HCT116 (cell line): ENCODE measurements at regions not wholly inside any gene's neighbourhood (a gene's known extent, or its start where the extent isn't known, plus 50 kb on each side); places are given as distances from the start of the nearest gene placed in this dataset.

Source experiments
- ATAC-seq: fragments of 200-7000 bp; cut with Tn5 transposase; 2 replicates; pipeline ENCODE4 v1.9.1; 2020; ENCODE audit warnings: mild to moderate bottlenecking, moderate library complexity
- BruUV-seq: library from RNA; stranded (reverse); fragments of 400-500 nt; replicated peaks from 2 replicates; lab custom pipeline; 2021; lab: Mats Ljungman, UMichigan
- CTCF ChIA-PET: fragments of 300-600 bp; sonication (Branson Sonifier 250); formaldehyde crosslinking; loops from one replicate; lab custom pipeline; 2021; ENCODE audit warnings: antibody characterized with exemption; lab: Charles Lee
- POLR2A ChIA-PET: fragments of 300-600, 350-600 bp; sonication (Branson Sonifier 250); formaldehyde crosslinking; loops from one replicate; lab custom pipeline; 2021; ENCODE audit warnings: antibody characterized with exemption; lab: Charles Lee
- RAD21 ChIA-PET, 2 experiments: fragments of 300-600 bp; sonication (Branson Sonifier 250); formaldehyde crosslinking; loops; one replicate each; lab custom pipeline; 2023; ENCODE audit warnings: low total read pairs in 2 of 2; ENCODE audit not compliant: uncharacterized antibody in 2 of 2, unreplicated experiment in 2 of 2, low non-redundant PET in 1 of 2; lab: Charles Lee
- DNase-seq: peaks from one replicate; pipeline ENCODE4 v3.0.0-alpha.2; 2010; ENCODE audit warnings: low read depth, low spot score
- H2AFZ ChIP-seq: fragments of 200-600 bp; shearing (Covaris generic), sonication (generic); 2 replicates; pipeline ENCODE4 v1.6.1; 2017; ENCODE audit warnings: low read depth, mixed run types, mixed read lengths, antibody characterized with exemption, low read length; ENCODE audit not compliant: poor library complexity, severe bottlenecking
- H3K27ac ChIP-seq: 2 replicates; pipeline ENCODE4 v1.5.1; 2012; ENCODE audit warnings: low read depth, low read length
- H3K27me3 ChIP-seq: fragments of 200-600 bp; sonication (generic); 2 replicates; pipeline ENCODE4 v1.6.1; 2016; ENCODE audit warnings: mixed run types, low read length, mixed read lengths; ENCODE audit not compliant: insufficient read depth
- H3K36me3 ChIP-seq, 2 experiments: fragments of 200-500 bp in 1 of 2; fragments of 200-600 bp in 1 of 2; sonication (Bioruptor generic) in 1 of 2; sonication (generic) in 1 of 2; 2 replicates each; pipeline versions ENCODE4 v1.5.1 to v1.6.1; 2014 to 2016; ENCODE audit warnings: low read length in 2 of 2, inconsistent platforms in 1 of 2, mixed read lengths in 1 of 2, mixed run types in 1 of 2; ENCODE audit not compliant: insufficient read depth in 2 of 2, control insufficient read depth in 1 of 2
- H3K4me1 ChIP-seq, 2 experiments: fragments of 200-600 bp in 1 of 2; sonication (generic) in 1 of 2; 2 replicates each; pipeline versions ENCODE4 v1.5.1 to v1.6.1; 2012 to 2017; ENCODE audit warnings: low read length in 2 of 2, inconsistent platforms in 1 of 2, mild to moderate bottlenecking in 1 of 2, mixed read lengths in 1 of 2, mixed run types in 1 of 2, moderate library complexity in 1 of 2; ENCODE audit not compliant: insufficient read depth in 2 of 2, control insufficient read depth in 1 of 2
- H3K4me2 ChIP-seq: fragments of 200-600 bp; sonication (generic); 2 replicates; pipeline ENCODE4 v1.6.1; 2017; ENCODE audit warnings: mixed run types, low read length, mixed read lengths
- H3K4me3 ChIP-seq, 2 experiments: fragments of 200-600 bp in 1 of 2; sonication (generic) in 1 of 2; replicated peaks in 1 of 2; 2 replicates each; pipeline ENCODE4 v1.5.1; 2011 to 2016; ENCODE audit warnings: low read length in 2 of 2, control low read depth in 1 of 2, low read depth in 1 of 2, mild to moderate bottlenecking in 1 of 2, mixed read lengths in 1 of 2, mixed run types in 1 of 2
- H3K79me2 ChIP-seq: fragments of 200-600 bp; sonication (generic); 2 replicates; pipeline ENCODE4 v1.6.1; 2017; ENCODE audit warnings: mild to moderate bottlenecking, mixed run types, low read length, moderate library complexity, mixed read lengths; ENCODE audit not compliant: insufficient read depth
- H3K9ac ChIP-seq: fragments of 200-600 bp; sonication (generic); 2 replicates; pipeline ENCODE4 v1.6.1; 2016; ENCODE audit warnings: low read length, mixed read lengths
- H3K9me2 ChIP-seq: fragments of 200-600 bp; sonication (generic), shearing (Covaris generic); 2 replicates; pipeline ENCODE4 v1.6.1; 2017; ENCODE audit warnings: mixed run types, mild to moderate bottlenecking, moderate library complexity; ENCODE audit not compliant: insufficient read depth
- H3K9me3 ChIP-seq, 2 experiments: fragments of 200-500 bp in 1 of 2; fragments of 200-600 bp in 1 of 2; sonication (Bioruptor generic) in 1 of 2; sonication (generic) in 1 of 2; 2 replicates each; pipeline ENCODE4 v1.6.1; 2014 to 2017; ENCODE audit warnings: low read length in 2 of 2, mixed read lengths in 2 of 2, inconsistent platforms in 1 of 2, low read depth in 1 of 2, mild to moderate bottlenecking in 1 of 2, mixed run types in 1 of 2, moderate library complexity in 1 of 2; ENCODE audit not compliant: control insufficient read depth in 1 of 2, insufficient read depth in 1 of 2
- H4K20me1 ChIP-seq: fragments of 200-600 bp; sonication (generic), shearing (Covaris generic); 2 replicates; pipeline ENCODE4 v1.6.1; 2017; ENCODE audit warnings: mixed run types, mild to moderate bottlenecking, moderate library complexity; ENCODE audit not compliant: insufficient read depth
- CBX3 ChIP-seq: IDR thresholded peaks from 2 replicates; pipeline ENCODE4 v1.6.1; 2012; ENCODE audit warnings: low read depth
- CEBPB ChIP-seq: IDR thresholded peaks from 2 replicates; pipeline ENCODE4 v1.6.1; 2012; ENCODE audit warnings: low read depth
- EGR1 ChIP-seq: IDR thresholded peaks from 2 replicates; pipeline ENCODE4 v1.6.1; 2012; ENCODE audit warnings: low read depth
- POLR2A ChIP-seq: IDR thresholded peaks from 2 replicates; pipeline ENCODE4 v1.7.0; 2011; ENCODE audit warnings: borderline replicate concordance; ENCODE audit not compliant: insufficient read depth, insufficient read length; ENCODE audit errors: extremely low read depth
- RAD21 ChIP-seq: IDR thresholded peaks from 2 replicates; pipeline ENCODE4 v1.6.1; 2012; ENCODE audit warnings: low read depth, mild to moderate bottlenecking
- SP1 ChIP-seq: IDR thresholded peaks from 2 replicates; pipeline ENCODE4 v1.6.1; 2012; ENCODE audit warnings: low read depth
- YY1 ChIP-seq: IDR thresholded peaks from 2 replicates; pipeline ENCODE4 v1.6.1; 2011; ENCODE audit warnings: low read length, low read depth, moderate library complexity, mild to moderate bottlenecking; ENCODE audit not compliant: insufficient replicate concordance; ENCODE audit errors: extremely low read depth
- ZNF274 ChIP-seq: fragments of 200-500 bp; sonication (Bioruptor generic); IDR thresholded peaks from 2 replicates; pipeline ENCODE4 v1.6.1; 2014; ENCODE audit warnings: mild to moderate bottlenecking, low read depth, low read length, inconsistent platforms
- intact Hi-C: fragments of 100-400 bp; cut with micrococcal nuclease; formaldehyde crosslinking; loops from 2 replicates; pipeline ENCODE4 v1.10.0; 2022
- TF ChIP-seq, protein P1 (sequence below), 3 experiments: fragments of 200-600 bp in 1 of 3; sonication (generic) in 1 of 3; IDR thresholded peaks in 2 of 3; conservative IDR thresholded peaks in 1 of 3; 2 replicates each; pipeline ENCODE4 v1.5.1; 2012 to 2017; ENCODE audit warnings: low read depth in 2 of 3, low read length in 2 of 3, antibody characterized with exemption in 1 of 3, borderline replicate concordance in 1 of 3, control low read depth in 1 of 3, mild to moderate bottlenecking in 1 of 3, mixed read lengths in 1 of 3, mixed run types in 1 of 3, moderate library complexity in 1 of 3; ENCODE audit not compliant: insufficient read depth in 1 of 3
- TF ChIP-seq, protein P2 (sequence below): IDR thresholded peaks from 2 replicates; pipeline ENCODE4 v1.6.1; 2011; ENCODE audit warnings: mild to moderate bottlenecking, low read length, moderate library complexity; ENCODE audit not compliant: insufficient replicate concordance; ENCODE audit errors: extremely low read depth
- TF ChIP-seq, protein P3 (sequence below): IDR thresholded peaks from 2 replicates; pipeline ENCODE4 v1.6.1; 2012

DNA sequence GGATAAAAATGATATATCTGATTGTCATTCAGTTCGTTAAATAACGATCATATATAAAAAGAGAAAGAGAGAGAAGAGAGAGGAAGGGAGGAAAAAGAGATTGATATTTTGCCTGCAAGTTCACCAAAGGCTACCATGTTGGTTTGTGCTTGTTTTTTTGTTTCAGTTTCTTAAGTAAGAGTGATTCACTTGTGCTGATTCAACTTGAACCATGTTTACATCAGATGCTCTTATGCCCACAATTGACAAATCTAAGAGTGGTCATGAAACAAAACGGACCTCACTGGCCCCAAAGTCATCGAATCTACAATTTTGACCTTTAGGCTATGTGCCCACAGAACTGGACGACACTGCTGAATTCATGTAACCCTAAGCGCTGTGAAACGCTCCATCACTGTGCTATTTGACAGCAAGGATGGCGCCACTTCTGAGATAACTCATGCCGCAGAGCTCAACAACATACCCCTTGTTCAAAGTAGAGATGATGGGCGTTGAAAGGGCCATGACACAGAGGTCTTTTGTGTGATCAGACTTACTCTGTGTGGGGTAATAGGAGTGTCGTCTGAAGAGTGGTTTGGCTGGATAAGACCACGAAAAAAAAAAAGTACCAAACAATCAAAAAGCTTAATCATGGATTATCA lies 481.4 kb downstream of the SETD4 start (continued):
- TF ChIP-seq, protein P1, sequence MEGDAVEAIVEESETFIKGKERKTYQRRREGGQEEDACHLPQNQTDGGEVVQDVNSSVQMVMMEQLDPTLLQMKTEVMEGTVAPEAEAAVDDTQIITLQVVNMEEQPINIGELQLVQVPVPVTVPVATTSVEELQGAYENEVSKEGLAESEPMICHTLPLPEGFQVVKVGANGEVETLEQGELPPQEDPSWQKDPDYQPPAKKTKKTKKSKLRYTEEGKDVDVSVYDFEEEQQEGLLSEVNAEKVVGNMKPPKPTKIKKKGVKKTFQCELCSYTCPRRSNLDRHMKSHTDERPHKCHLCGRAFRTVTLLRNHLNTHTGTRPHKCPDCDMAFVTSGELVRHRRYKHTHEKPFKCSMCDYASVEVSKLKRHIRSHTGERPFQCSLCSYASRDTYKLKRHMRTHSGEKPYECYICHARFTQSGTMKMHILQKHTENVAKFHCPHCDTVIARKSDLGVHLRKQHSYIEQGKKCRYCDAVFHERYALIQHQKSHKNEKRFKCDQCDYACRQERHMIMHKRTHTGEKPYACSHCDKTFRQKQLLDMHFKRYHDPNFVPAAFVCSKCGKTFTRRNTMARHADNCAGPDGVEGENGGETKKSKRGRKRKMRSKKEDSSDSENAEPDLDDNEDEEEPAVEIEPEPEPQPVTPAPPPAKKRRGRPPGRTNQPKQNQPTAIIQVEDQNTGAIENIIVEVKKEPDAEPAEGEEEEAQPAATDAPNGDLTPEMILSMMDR (IDR thresholded peaks at IDR 0.05 in 2 of 3, conservative IDR thresholded peaks at IDR 0.05 in 1 of 3; ENCODE audit: borderline replicate concordance in 1 of 3, insufficient read depth in 1 of 3, low read depth in 2 of 3, low read length in 2 of 3), result no peak
- TF ChIP-seq EGR1, result no peak

DNA sequence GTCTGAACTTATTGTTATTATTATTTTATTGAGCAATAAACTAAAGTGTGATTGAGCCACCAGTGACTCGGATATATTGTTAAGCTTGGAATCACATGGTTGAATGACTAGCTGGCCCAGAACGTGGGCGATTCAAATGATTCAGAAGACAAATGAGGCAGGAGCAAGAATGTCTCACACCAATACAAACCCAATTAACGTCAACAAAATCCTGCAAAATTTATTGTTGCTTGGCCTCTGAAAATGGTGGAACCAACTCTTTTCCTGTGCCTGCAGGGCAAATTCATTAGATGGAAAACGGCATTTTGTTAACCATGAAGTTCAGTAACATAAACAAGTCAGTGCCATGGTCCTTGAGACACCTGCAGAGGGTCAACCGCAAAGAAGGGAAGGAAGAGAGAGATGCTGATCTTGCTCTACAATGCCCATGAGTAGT lies 482.0 kb downstream of the SETD4 start:
- TF ChIP-seq CEBPB (no peak), EGR1 (no peak), YY1 (no peak), RAD21 (no peak), SP1 (no peak), ZNF274 (no peak), POLR2A (no peak), CBX3 (no peak)
- TF ChIP-seq, protein P2, sequence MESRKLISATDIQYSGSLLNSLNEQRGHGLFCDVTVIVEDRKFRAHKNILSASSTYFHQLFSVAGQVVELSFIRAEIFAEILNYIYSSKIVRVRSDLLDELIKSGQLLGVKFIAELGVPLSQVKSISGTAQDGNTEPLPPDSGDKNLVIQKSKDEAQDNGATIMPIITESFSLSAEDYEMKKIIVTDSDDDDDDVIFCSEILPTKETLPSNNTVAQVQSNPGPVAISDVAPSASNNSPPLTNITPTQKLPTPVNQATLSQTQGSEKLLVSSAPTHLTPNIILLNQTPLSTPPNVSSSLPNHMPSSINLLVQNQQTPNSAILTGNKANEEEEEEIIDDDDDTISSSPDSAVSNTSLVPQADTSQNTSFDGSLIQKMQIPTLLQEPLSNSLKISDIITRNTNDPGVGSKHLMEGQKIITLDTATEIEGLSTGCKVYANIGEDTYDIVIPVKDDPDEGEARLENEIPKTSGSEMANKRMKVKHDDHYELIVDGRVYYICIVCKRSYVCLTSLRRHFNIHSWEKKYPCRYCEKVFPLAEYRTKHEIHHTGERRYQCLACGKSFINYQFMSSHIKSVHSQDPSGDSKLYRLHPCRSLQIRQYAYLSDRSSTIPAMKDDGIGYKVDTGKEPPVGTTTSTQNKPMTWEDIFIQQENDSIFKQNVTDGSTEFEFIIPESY, result no peak
- TF ChIP-seq, protein P3, sequence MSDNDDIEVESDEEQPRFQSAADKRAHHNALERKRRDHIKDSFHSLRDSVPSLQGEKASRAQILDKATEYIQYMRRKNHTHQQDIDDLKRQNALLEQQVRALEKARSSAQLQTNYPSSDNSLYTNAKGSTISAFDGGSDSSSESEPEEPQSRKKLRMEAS, result no peak
- TF ChIP-seq, all 23 proteins: peak for 0
- DNase-seq (no peak), ATAC-seq (no peak)
- no TSS peak for BruUV-seq
- H3K4me3 ChIP-seq, result no peak overlapping the region
- no peaks in the 10 kb centered on the region for H3K9me2 ChIP-seq
- no peak overlapping the region for H2AFZ ChIP-seq
- H3K9ac ChIP-seq, result no peak overlapping the region
- H3K27ac ChIP-seq, result no peak overlapping the region
- intact Hi-C loops, result no loop called here
- no peaks in the 10 kb centered on the region for H3K9me3 ChIP-seq
- no peaks in the 10 kb centered on the region for H3K36me3 ChIP-seq
- ChIA-PET POLR2A (interaction anchor here (0.6 kb wide), 1 partner anchor 24 kb away, joined by 3 read pairs; no protein-coding TSS in a partner anchor), CTCF (no interaction called here), RAD21 (no interaction called here)
- H4K20me1 ChIP-seq, result no peaks in the 10 kb centered on the region
- H3K79me2 ChIP-seq, result no peaks in the 10 kb centered on the region
- H3K4me1 ChIP-seq, result no peaks in the 10 kb centered on the region
- H3K4me2 ChIP-seq, result no peak overlapping the region
- no peaks in the 10 kb centered on the region for H3K27me3 ChIP-seq
